Umbilical cord (tissue), 1 donor: ENCODE measurements at regions not wholly inside any gene's neighbourhood (a gene's known extent, or its start where the extent isn't known, plus 50 kb on each side); places are given as distances from the start of the nearest gene placed in this dataset.
"Not testable (repeated sequence)": the region's sequence is repeated elsewhere in the genome, so short reads cannot be mapped to it uniquely, and the experiment has no call there.

Source experiments
- DNase-seq: peaks from one replicate; pipeline ENCODE4 v3.0.0-alpha.2; 2015; ENCODE audit warnings: low spot score

DNA sequence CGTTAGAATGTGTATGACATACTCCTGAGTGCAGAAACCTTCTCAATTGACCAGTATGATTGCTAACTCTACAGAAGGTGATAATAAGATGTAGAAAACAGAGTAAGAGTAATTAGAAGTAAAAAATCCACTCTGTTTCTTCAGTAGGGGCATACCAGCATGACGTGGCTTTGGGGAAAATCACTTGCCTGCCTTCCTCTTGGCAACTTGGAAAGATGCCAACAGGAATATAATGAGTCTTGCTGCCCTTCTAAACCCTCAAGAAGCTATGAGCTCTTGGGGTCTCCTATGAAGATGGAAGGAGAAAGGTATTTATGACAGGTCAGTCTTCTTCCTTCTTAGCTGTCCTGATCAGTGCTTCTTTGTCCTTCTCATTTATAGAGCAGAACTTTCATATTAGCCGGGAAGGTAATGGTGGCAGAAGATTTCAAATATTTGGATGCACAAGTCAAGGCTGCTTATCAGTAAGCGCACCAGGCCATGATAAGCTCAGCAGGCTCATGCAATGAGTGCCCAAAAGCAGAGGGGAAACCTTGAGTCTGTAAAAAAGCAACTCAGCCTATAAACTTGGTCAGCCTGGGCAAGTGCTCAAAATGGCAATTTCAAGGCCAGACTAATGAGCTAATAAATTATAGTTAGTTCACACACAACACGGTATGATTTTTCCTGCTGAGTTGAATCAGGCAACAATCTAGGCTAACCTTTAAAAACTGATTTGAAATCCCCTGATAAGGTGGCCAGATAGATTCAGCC, 69.7 kb upstream of the PPARGC1A start:
- no peak for DNase-seq

DNA sequence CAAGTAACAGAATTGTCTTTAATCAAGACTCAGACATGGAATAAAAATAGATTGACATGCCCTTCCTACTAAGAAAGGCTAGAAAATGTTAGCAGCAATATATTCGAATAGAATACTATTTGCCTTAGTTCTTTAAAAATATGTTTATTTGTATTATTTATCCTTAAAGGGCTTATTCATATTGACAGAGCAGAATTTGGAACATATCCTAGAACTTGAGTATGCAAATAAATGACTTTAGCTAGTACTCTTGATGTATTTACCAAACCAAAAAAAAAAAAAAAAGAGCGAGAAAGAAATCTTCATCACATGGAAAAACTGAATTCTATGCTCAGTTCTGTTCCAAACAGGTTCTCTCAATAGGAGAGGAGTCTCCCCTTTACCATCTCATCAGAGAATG, 68.9 kb upstream of the PPARGC1A start:
- DNase-seq, result no peak

DNA sequence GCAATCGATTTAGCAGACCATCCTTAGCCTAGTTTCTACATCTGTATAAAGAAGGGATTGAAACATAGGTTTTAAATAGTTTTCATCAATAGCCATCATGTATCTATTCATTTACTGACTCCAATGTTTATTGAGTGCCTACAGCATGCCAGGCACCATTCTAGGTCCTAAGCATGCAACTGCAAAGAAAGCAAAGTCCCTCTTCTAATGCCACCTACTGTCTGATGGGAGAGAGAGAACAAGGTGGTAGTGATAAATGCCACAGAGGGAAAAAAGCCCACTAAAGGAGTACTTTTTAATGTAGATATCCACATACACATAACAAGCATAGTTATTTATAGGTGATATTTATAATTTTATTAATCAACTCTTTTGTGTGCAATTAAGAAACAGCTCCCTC, 67.6 kb upstream of the PPARGC1A start:
- DNase-seq, result no peak

DNA sequence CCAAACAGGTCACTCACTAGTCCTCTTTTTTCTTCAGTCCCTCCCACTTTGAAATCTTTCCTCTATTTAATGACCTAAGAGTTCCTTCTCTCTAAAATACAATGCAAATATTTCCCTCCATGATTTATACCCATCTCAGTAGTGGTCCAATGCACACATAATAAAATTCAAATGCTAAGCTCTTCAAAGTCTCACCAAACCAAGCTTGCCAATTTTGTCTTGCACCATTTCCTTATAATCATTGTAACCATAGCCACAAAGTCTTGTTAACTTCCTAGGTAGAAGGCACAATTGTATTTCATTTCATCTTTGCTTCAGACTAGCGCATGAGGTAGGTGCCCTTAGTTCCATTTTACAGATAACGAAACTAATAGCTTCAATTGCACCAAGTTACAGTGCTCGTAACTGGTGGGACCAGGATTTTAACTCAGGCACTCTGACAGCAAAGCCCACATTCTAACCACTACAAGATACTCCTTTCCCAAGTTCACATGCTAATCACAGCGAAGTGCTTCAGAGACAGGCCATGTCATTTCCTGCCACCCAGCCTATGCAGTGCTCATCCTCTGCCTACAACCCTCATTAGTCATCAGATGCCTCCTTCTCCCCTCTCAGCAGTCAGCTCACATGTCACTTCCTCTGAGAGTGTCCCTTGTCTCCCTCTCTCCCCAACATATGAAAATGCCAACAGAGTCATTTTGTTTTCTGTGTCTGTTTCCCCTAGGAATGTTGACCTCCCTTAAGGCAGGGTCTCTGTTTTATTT, 66.9 kb upstream of the PPARGC1A start:
- no peak for DNase-seq

GRCh38 chr4:23952258-23952657, 62.4 kb upstream of the PPARGC1A start:
- DNase-seq, result no peak

- DNase-seq, result no peak
Observed at GRCh38 chr4:23947826-23948225, 58.0 kb upstream of the PPARGC1A start.

DNA sequence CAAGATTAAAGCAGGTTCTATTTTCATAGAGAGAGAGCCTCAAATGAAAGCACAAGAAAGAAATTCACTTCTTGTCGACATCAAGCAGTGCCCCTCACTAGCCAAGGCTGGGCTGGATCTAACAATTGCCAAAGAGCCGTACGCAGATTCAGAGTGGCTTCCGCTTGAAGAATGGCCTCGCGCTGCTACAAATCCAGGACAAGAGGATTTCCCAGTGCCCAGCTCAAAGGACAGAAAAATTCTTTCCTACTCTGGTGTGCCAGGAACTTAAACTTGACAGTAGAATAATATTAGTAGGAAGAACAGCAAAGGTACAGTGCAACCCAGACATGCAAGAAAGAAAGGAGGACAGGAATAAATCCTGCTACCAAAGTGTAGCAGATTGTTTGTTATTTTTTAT, 56.5 kb upstream of the PPARGC1A start:
- no peak for DNase-seq

DNA sequence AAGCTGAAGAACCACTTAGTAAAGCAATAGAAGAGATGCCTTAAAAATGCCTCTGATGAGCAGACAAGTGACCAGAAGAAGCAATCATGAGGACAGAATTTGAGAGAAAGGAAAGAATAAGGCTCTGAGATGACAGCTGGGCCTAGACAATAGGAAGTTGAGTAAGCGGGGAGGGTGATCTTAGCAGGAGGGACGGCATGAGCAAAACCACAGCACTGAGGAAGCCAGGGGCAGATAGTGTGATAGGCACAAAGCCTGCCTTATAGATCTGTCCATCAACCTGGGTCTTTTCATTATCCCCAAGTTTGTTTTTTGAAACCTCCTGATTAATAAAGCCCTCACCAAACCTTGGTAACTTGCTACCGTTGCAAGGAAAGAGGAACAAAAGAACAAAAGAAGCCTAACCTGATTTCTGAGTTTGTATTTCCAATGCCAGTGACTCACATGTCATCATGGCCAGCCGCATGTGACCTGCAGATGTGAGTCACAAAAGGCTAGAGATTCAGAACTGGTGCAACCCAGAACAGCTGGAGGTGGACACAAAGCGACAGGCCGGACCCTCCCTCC, 55.7 kb upstream of the PPARGC1A start:
- peak; percentile 7 for DNase-seq

DNA sequence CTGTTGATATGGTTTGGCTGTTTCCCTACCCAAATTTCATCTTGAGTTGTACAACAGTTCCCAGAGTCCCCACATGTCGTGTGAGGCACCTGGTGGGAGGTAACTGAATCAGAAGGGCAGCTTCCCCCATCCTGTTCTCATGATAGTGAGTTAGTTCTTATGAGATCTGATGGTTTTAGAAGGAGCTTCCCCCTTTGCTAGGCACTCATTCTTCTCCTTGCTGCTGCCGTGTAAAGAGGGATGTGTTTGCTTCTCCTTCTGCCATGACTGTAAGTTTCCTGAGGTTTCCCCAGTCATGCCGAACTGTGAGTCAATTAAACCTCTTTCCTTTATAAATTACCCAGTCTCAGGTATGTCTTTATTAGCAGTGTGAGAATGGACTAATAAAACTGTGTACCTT, 54.7 kb upstream of the PPARGC1A start:
- not testable (repeated sequence) for DNase-seq

DNA sequence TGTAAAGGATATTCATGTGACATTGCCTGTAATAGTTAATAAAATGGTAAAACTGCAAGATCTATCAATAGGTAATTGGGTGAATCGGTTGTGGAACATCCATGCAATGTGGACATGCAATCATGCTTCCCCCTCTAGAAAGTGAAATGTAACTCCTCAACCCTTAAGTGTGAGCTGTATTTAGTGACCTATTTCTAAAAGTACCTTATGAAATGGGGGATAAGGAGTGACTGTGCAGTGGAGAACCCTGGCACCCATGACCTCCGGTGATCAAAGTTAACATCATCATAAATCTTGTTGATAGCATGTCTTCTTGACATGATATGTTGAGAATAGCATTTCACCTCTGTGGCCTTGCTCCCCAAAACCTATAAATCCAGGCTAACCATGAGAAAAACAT, 53.6 kb upstream of the PPARGC1A start:
- no peak for DNase-seq

DNA sequence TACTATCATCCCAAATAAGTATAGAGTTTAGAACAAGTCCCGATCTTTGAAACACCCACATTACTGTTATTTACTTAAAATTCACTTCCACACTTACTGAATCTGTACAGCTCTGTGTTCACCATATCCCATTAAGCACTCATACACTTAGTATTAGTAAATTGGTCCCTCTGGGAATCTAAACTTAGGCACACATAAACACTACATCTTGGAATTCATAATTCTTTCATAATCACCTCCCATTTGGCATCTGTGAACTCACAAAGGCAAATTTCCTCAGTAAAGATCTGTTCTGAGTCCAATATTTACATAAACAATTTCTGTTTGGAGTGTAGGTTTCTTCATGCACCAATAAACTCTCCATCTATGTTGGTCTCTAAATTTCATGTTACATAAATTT, 52.6 kb upstream of the PPARGC1A start:
- DNase-seq, result no peak
